HCT116 (cell line): ENCODE measurements at regions not wholly inside any gene's neighbourhood (a gene's known extent, or its start where the extent isn't known, plus 50 kb on each side); places are given as distances from the start of the nearest gene placed in this dataset.

Experiments
- ATAC-seq: fragments of 200-7000 bp; cut with Tn5 transposase; 2 replicates; pipeline ENCODE4 v1.9.1; 2020; ENCODE audit warnings: mild to moderate bottlenecking, moderate library complexity
- BruUV-seq: library from RNA; stranded (reverse); fragments of 400-500 nt; replicated peaks from 2 replicates; lab custom pipeline; 2021; lab: Mats Ljungman, UMichigan
- CTCF ChIA-PET: fragments of 300-600 bp; sonication (Branson Sonifier 250); formaldehyde crosslinking; loops from one replicate; lab custom pipeline; 2021; ENCODE audit warnings: antibody characterized with exemption; lab: Charles Lee
- POLR2A ChIA-PET: fragments of 300-600, 350-600 bp; sonication (Branson Sonifier 250); formaldehyde crosslinking; loops from one replicate; lab custom pipeline; 2021; ENCODE audit warnings: antibody characterized with exemption; lab: Charles Lee
- RAD21 ChIA-PET, 2 experiments: fragments of 300-600 bp; sonication (Branson Sonifier 250); formaldehyde crosslinking; loops; one replicate each; lab custom pipeline; 2023; ENCODE audit warnings: low total read pairs in 2 of 2; ENCODE audit not compliant: uncharacterized antibody in 2 of 2, unreplicated experiment in 2 of 2, low non-redundant PET in 1 of 2; lab: Charles Lee
- DNase-seq: peaks from one replicate; pipeline ENCODE4 v3.0.0-alpha.2; 2010; ENCODE audit warnings: low read depth, low spot score
- H2AFZ ChIP-seq: fragments of 200-600 bp; shearing (Covaris generic), sonication (generic); 2 replicates; pipeline ENCODE4 v1.6.1; 2017; ENCODE audit warnings: low read depth, mixed run types, mixed read lengths, antibody characterized with exemption, low read length; ENCODE audit not compliant: poor library complexity, severe bottlenecking
- H3K27ac ChIP-seq: 2 replicates; pipeline ENCODE4 v1.5.1; 2012; ENCODE audit warnings: low read depth, low read length
- H3K27me3 ChIP-seq: fragments of 200-600 bp; sonication (generic); 2 replicates; pipeline ENCODE4 v1.6.1; 2016; ENCODE audit warnings: mixed run types, low read length, mixed read lengths; ENCODE audit not compliant: insufficient read depth
- H3K36me3 ChIP-seq, 2 experiments: fragments of 200-500 bp in 1 of 2; fragments of 200-600 bp in 1 of 2; sonication (Bioruptor generic) in 1 of 2; sonication (generic) in 1 of 2; 2 replicates each; pipeline versions ENCODE4 v1.5.1 to v1.6.1; 2014 to 2016; ENCODE audit warnings: low read length in 2 of 2, inconsistent platforms in 1 of 2, mixed read lengths in 1 of 2, mixed run types in 1 of 2; ENCODE audit not compliant: insufficient read depth in 2 of 2, control insufficient read depth in 1 of 2
- H3K4me1 ChIP-seq, 2 experiments: fragments of 200-600 bp in 1 of 2; sonication (generic) in 1 of 2; 2 replicates each; pipeline versions ENCODE4 v1.5.1 to v1.6.1; 2012 to 2017; ENCODE audit warnings: low read length in 2 of 2, inconsistent platforms in 1 of 2, mild to moderate bottlenecking in 1 of 2, mixed read lengths in 1 of 2, mixed run types in 1 of 2, moderate library complexity in 1 of 2; ENCODE audit not compliant: insufficient read depth in 2 of 2, control insufficient read depth in 1 of 2
- H3K4me2 ChIP-seq: fragments of 200-600 bp; sonication (generic); 2 replicates; pipeline ENCODE4 v1.6.1; 2017; ENCODE audit warnings: mixed run types, low read length, mixed read lengths
- H3K4me3 ChIP-seq, 2 experiments: fragments of 200-600 bp in 1 of 2; sonication (generic) in 1 of 2; replicated peaks in 1 of 2; 2 replicates each; pipeline ENCODE4 v1.5.1; 2011 to 2016; ENCODE audit warnings: low read length in 2 of 2, control low read depth in 1 of 2, low read depth in 1 of 2, mild to moderate bottlenecking in 1 of 2, mixed read lengths in 1 of 2, mixed run types in 1 of 2
- H3K79me2 ChIP-seq: fragments of 200-600 bp; sonication (generic); 2 replicates; pipeline ENCODE4 v1.6.1; 2017; ENCODE audit warnings: mild to moderate bottlenecking, mixed run types, low read length, moderate library complexity, mixed read lengths; ENCODE audit not compliant: insufficient read depth
- H3K9ac ChIP-seq: fragments of 200-600 bp; sonication (generic); 2 replicates; pipeline ENCODE4 v1.6.1; 2016; ENCODE audit warnings: low read length, mixed read lengths
- H3K9me2 ChIP-seq: fragments of 200-600 bp; sonication (generic), shearing (Covaris generic); 2 replicates; pipeline ENCODE4 v1.6.1; 2017; ENCODE audit warnings: mixed run types, mild to moderate bottlenecking, moderate library complexity; ENCODE audit not compliant: insufficient read depth
- H3K9me3 ChIP-seq, 2 experiments: fragments of 200-500 bp in 1 of 2; fragments of 200-600 bp in 1 of 2; sonication (Bioruptor generic) in 1 of 2; sonication (generic) in 1 of 2; 2 replicates each; pipeline ENCODE4 v1.6.1; 2014 to 2017; ENCODE audit warnings: low read length in 2 of 2, mixed read lengths in 2 of 2, inconsistent platforms in 1 of 2, low read depth in 1 of 2, mild to moderate bottlenecking in 1 of 2, mixed run types in 1 of 2, moderate library complexity in 1 of 2; ENCODE audit not compliant: control insufficient read depth in 1 of 2, insufficient read depth in 1 of 2
- H4K20me1 ChIP-seq: fragments of 200-600 bp; sonication (generic), shearing (Covaris generic); 2 replicates; pipeline ENCODE4 v1.6.1; 2017; ENCODE audit warnings: mixed run types, mild to moderate bottlenecking, moderate library complexity; ENCODE audit not compliant: insufficient read depth
- ATF3 ChIP-seq: IDR thresholded peaks from 2 replicates; pipeline ENCODE4 v1.6.1; 2012
- CBX3 ChIP-seq: IDR thresholded peaks from 2 replicates; pipeline ENCODE4 v1.6.1; 2012; ENCODE audit warnings: low read depth
- CEBPB ChIP-seq: IDR thresholded peaks from 2 replicates; pipeline ENCODE4 v1.6.1; 2012; ENCODE audit warnings: low read depth
- EGR1 ChIP-seq: IDR thresholded peaks from 2 replicates; pipeline ENCODE4 v1.6.1; 2012; ENCODE audit warnings: low read depth
- ELF1 ChIP-seq: IDR thresholded peaks from 2 replicates; pipeline ENCODE4 v1.6.1; 2012; ENCODE audit warnings: low read depth, borderline replicate concordance
- EZH2phosphoT487 ChIP-seq: fragments of 200-600 bp; IDR thresholded peaks from 2 replicates; pipeline ENCODE4 v1.6.1; 2018; ENCODE audit warnings: antibody characterized with exemption, borderline replicate concordance
- JUND ChIP-seq: IDR thresholded peaks from 2 replicates; pipeline ENCODE4 v1.6.1; 2012
- POLR2A ChIP-seq: IDR thresholded peaks from 2 replicates; pipeline ENCODE4 v1.7.0; 2011; ENCODE audit warnings: borderline replicate concordance; ENCODE audit not compliant: insufficient read depth, insufficient read length; ENCODE audit errors: extremely low read depth
- POLR2AphosphoS5 ChIP-seq: IDR thresholded peaks from 2 replicates; pipeline ENCODE4 v1.6.1; 2011; ENCODE audit warnings: mild to moderate bottlenecking, low read depth, low read length, moderate library complexity
- RAD21 ChIP-seq: IDR thresholded peaks from 2 replicates; pipeline ENCODE4 v1.6.1; 2012; ENCODE audit warnings: low read depth, mild to moderate bottlenecking
- REST ChIP-seq: IDR thresholded peaks from 2 replicates; pipeline ENCODE4 v1.6.1; 2012; ENCODE audit warnings: low read depth
- SIN3A ChIP-seq: IDR thresholded peaks from 2 replicates; pipeline ENCODE4 v1.6.1; 2012; ENCODE audit warnings: low read depth
- SP1 ChIP-seq: IDR thresholded peaks from 2 replicates; pipeline ENCODE4 v1.6.1; 2012; ENCODE audit warnings: low read depth
- TCF7L2 ChIP-seq: IDR thresholded peaks from 2 replicates; pipeline ENCODE4 v1.7.0; 2011; ENCODE audit warnings: borderline replicate concordance, inconsistent platforms; ENCODE audit not compliant: insufficient read depth, insufficient read length; ENCODE audit errors: extremely low read depth
- YY1 ChIP-seq: IDR thresholded peaks from 2 replicates; pipeline ENCODE4 v1.6.1; 2011; ENCODE audit warnings: low read length, low read depth, moderate library complexity, mild to moderate bottlenecking; ENCODE audit not compliant: insufficient replicate concordance; ENCODE audit errors: extremely low read depth
- ZBTB33 ChIP-seq: IDR thresholded peaks from 2 replicates; pipeline ENCODE4 v1.6.1; 2011; ENCODE audit warnings: mild to moderate bottlenecking, low read length, moderate library complexity; ENCODE audit not compliant: insufficient replicate concordance; ENCODE audit errors: extremely low read depth
- ZNF274 ChIP-seq: fragments of 200-500 bp; sonication (Bioruptor generic); IDR thresholded peaks from 2 replicates; pipeline ENCODE4 v1.6.1; 2014; ENCODE audit warnings: mild to moderate bottlenecking, low read depth, low read length, inconsistent platforms
- intact Hi-C: fragments of 100-400 bp; cut with micrococcal nuclease; formaldehyde crosslinking; loops from 2 replicates; pipeline ENCODE4 v1.10.0; 2022

- Histone ChIP-seq H3K9ac (no peak overlapping the region), H3K36me3 (no peaks in the 10 kb centered on the region), H3K9me3 (no peaks in the 10 kb centered on the region; a peak in 2 of 4 replicates), H2AFZ (no peak overlapping the region), H3K4me3 (no peak overlapping the region), H3K9me2 (no peaks in the 10 kb centered on the region), H3K27ac (no peak overlapping the region), H3K4me1 (no peaks in the 10 kb centered on the region), H4K20me1 (no peaks in the 10 kb centered on the region), H3K79me2 (no peaks in the 10 kb centered on the region), H3K27me3 (no peaks in the 10 kb centered on the region), H3K4me2 (no peak overlapping the region)
- ATAC-seq (no peak), DNase-seq (no peak)
- CTCF ChIA-PET, result no interaction called here
- no TSS peak for BruUV-seq
- TF ChIP-seq POLR2A (no peak), JUND (no peak), EGR1 (no peak), POLR2AphosphoS5 (no peak), ZNF274 (no peak), CEBPB (no peak), RAD21 (no peak)
- intact Hi-C loops, result no loop called here
- RAD21 ChIA-PET, result no interaction called here
- POLR2A ChIA-PET, result no interaction called here
Measured at GRCh38 chr9:13627071-13627470, 347.6 kb upstream of the MPDZ start.

GRCh38 chr9:13626601-13627000 lies 347.1 kb upstream of the MPDZ start:
- RAD21 ChIA-PET, result no interaction called here
- no peaks in the 10 kb centered on the region for H3K27me3 ChIP-seq
- POLR2A ChIA-PET, result no interaction called here
- no TSS peak for BruUV-seq
- H4K20me1 ChIP-seq, result no peaks in the 10 kb centered on the region
- ATAC-seq (no peak), DNase-seq (no peak)
- CTCF ChIA-PET, result no interaction called here
- H3K4me1 ChIP-seq, result no peaks in the 10 kb centered on the region
- H3K36me3 ChIP-seq, result no peaks in the 10 kb centered on the region
- H3K79me2 ChIP-seq, result no peaks in the 10 kb centered on the region
- H3K27ac ChIP-seq, result no peak overlapping the region
- intact Hi-C loops, result no loop called here
- H3K4me3 ChIP-seq, result no peak overlapping the region
- H3K9me2 ChIP-seq, result no peaks in the 10 kb centered on the region
- H3K9ac ChIP-seq, result no peak overlapping the region
- H3K9me3 ChIP-seq, result no peaks in the 10 kb centered on the region; a peak in 2 of 4 replicates
- no peak overlapping the region for H2AFZ ChIP-seq
- no peak overlapping the region for H3K4me2 ChIP-seq
- TF ChIP-seq ZBTB33 (no peak), TCF7L2 (no peak), ATF3 (no peak), CBX3 (no peak), POLR2AphosphoS5 (no peak), EZH2phosphoT487 (no peak), ELF1 (no peak), YY1 (no peak), REST (no peak), CEBPB (no peak), SIN3A (no peak), SP1 (no peak), POLR2A (no peak)
